Activated CD4-positive, alpha-beta T cell treated with anti-CD3 and anti-CD28 coated beads for 4 hours (primary cell): ENCODE measurements at regions not wholly inside any gene's neighbourhood (a gene's known extent, or its start where the extent isn't known, plus 50 kb on each side); places are given as distances from the start of the nearest gene placed in this dataset.
"Not testable (repeated sequence)": the region's sequence is repeated elsewhere in the genome, so short reads cannot be mapped to it uniquely, and the experiment has no call there.

Source experiments
- DNase-seq, 2 donors: peaks; one replicate each; pipeline ENCODE4 v3.0.0-alpha.2; 2020

GRCh38 chr21:15283138-15283537 lies 218.3 kb upstream of the NRIP1 start:
- no peak for DNase-seq

- no peak for DNase-seq
Measured at GRCh38 chr21:15283789-15284188, 219.0 kb upstream of the NRIP1 start.

GRCh38 chr21:15285556-15285955 lies 220.8 kb upstream of the NRIP1 start:
- DNase-seq = no peak

- DNase-seq = no peak
Measured at GRCh38 chr21:15289246-15289645, 224.4 kb upstream of the NRIP1 start.

- peak in 1 of 2 donors; percentile 5 for DNase-seq
Measured at GRCh38 chr21:15289896-15290841, 225.4 kb upstream of the NRIP1 start.

GRCh38 chr21:15291621-15292266 lies 226.9 kb upstream of the NRIP1 start:
- no peak for DNase-seq

GRCh38 chr21:15293240-15293639 lies 228.4 kb upstream of the NRIP1 start:
- no peak for DNase-seq

- no peak for DNase-seq
Measured at GRCh38 chr21:15295875-15296274, 231.1 kb upstream of the NRIP1 start.

GRCh38 chr21:15297824-15298223 lies 233.0 kb upstream of the NRIP1 start:
- no peak for DNase-seq

- DNase-seq = no peak
Measured at GRCh38 chr21:15298306-15298705, 233.5 kb upstream of the NRIP1 start.

- DNase-seq = not testable (repeated sequence)
Measured at GRCh38 chr21:15298755-15299154, 234.0 kb upstream of the NRIP1 start.

- DNase-seq = no peak
Measured at GRCh38 chr21:15300131-15300530, 235.3 kb upstream of the NRIP1 start.

- no peak for DNase-seq
Measured at GRCh38 chr21:15301014-15301413, 236.2 kb upstream of the NRIP1 start.

GRCh38 chr21:15301736-15302135 lies 236.9 kb upstream of the NRIP1 start:
- DNase-seq = no peak

GRCh38 chr21:15306271-15306670 lies 241.5 kb upstream of the NRIP1 start:
- DNase-seq = no peak

- DNase-seq = no peak
Measured at GRCh38 chr21:15308333-15308732, 243.5 kb upstream of the NRIP1 start.

- no peak for DNase-seq
Measured at GRCh38 chr21:15309022-15309590, 244.3 kb upstream of the NRIP1 start.

GRCh38 chr21:15309721-15310120 lies 244.9 kb upstream of the NRIP1 start:
- no peak for DNase-seq

- no peak for DNase-seq
Measured at GRCh38 chr21:15311510-15311909, 246.7 kb upstream of the NRIP1 start.

- not testable (repeated sequence) for DNase-seq
Measured at GRCh38 chr21:15317034-15317433, 252.2 kb upstream of the NRIP1 start.

- DNase-seq = no peak
Measured at GRCh38 chr21:15319727-15320126, 254.9 kb upstream of the NRIP1 start.

- no peak for DNase-seq
Measured at GRCh38 chr21:15324542-15324941, 259.7 kb upstream of the NRIP1 start.

GRCh38 chr21:15326032-15326867 lies 261.4 kb upstream of the NRIP1 start:
- DNase-seq = no peak
